GM23338 (cell line): ENCODE measurements at regions not wholly inside any gene's neighbourhood (a gene's known extent, or its start where the extent isn't known, plus 50 kb on each side); places are given as distances from the start of the nearest gene placed in this dataset.

Source experiments
- CREB1 ChIP-seq: fragments of 250-450 bp; sonication (Bioruptor Pico); IDR thresholded peaks from 2 replicates; pipeline ENCODE4 v1.5.0; 2020; ENCODE audit warnings: low read depth, mild to moderate bottlenecking, moderate library complexity
- ETS1 ChIP-seq: IDR thresholded peaks from 2 replicates; pipeline ENCODE4 v1.6.1; 2016; ENCODE audit warnings: antibody characterized with exemption
- EZH2 ChIP-seq: fragments of 200-600 bp; sonication (generic); IDR thresholded peaks from one replicate; pipeline ENCODE4 v1.8.0; 2017; ENCODE audit warnings: antibody characterized with exemption, mild to moderate bottlenecking, low read depth; ENCODE audit not compliant: unreplicated experiment
- EZH2phosphoT487 ChIP-seq: fragments of 200-600 bp; sonication (generic); IDR thresholded peaks from one replicate; pipeline ENCODE4 v1.8.1; 2018; ENCODE audit warnings: antibody characterized with exemption; ENCODE audit not compliant: unreplicated experiment
- POLR2AphosphoS5 ChIP-seq: IDR thresholded peaks from 2 replicates; pipeline ENCODE4 v1.6.1; 2016; ENCODE audit warnings: antibody characterized with exemption, low read depth
- STAT1 ChIP-seq: IDR thresholded peaks from one replicate; pipeline ENCODE4 v1.6.1; 2016; ENCODE audit warnings: antibody characterized with exemption; ENCODE audit not compliant: unreplicated experiment
- TF ChIP-seq, protein P1 (sequence below), 2 experiments: fragments of 200-600 bp in 1 of 2; sonication (generic) in 1 of 2; conservative IDR thresholded peaks; 2 replicates each; pipeline versions ENCODE4 v1.5.1 to v1.6.1; 2016 to 2017; ENCODE audit warnings: antibody characterized with exemption in 2 of 2, low read depth in 2 of 2, mild to moderate bottlenecking in 2 of 2, moderate library complexity in 1 of 2
- TF ChIP-seq, protein P2 (sequence below): IDR thresholded peaks from one replicate; pipeline ENCODE4 v1.6.1; 2018; ENCODE audit warnings: antibody characterized with exemption; ENCODE audit not compliant: unreplicated experiment

GRCh38 chr6:25174678-25175077, 104.5 kb upstream of the CARMIL1 start:
- TF ChIP-seq, protein P1, sequence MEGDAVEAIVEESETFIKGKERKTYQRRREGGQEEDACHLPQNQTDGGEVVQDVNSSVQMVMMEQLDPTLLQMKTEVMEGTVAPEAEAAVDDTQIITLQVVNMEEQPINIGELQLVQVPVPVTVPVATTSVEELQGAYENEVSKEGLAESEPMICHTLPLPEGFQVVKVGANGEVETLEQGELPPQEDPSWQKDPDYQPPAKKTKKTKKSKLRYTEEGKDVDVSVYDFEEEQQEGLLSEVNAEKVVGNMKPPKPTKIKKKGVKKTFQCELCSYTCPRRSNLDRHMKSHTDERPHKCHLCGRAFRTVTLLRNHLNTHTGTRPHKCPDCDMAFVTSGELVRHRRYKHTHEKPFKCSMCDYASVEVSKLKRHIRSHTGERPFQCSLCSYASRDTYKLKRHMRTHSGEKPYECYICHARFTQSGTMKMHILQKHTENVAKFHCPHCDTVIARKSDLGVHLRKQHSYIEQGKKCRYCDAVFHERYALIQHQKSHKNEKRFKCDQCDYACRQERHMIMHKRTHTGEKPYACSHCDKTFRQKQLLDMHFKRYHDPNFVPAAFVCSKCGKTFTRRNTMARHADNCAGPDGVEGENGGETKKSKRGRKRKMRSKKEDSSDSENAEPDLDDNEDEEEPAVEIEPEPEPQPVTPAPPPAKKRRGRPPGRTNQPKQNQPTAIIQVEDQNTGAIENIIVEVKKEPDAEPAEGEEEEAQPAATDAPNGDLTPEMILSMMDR (conservative IDR thresholded peaks at IDR 0.05; ENCODE audit: low read depth in 2 of 2) = no peak
- no peak for TF ChIP-seq EZH2
- no peak for TF ChIP-seq POLR2AphosphoS5
- no peak for TF ChIP-seq ETS1
- TF ChIP-seq, protein P2, sequence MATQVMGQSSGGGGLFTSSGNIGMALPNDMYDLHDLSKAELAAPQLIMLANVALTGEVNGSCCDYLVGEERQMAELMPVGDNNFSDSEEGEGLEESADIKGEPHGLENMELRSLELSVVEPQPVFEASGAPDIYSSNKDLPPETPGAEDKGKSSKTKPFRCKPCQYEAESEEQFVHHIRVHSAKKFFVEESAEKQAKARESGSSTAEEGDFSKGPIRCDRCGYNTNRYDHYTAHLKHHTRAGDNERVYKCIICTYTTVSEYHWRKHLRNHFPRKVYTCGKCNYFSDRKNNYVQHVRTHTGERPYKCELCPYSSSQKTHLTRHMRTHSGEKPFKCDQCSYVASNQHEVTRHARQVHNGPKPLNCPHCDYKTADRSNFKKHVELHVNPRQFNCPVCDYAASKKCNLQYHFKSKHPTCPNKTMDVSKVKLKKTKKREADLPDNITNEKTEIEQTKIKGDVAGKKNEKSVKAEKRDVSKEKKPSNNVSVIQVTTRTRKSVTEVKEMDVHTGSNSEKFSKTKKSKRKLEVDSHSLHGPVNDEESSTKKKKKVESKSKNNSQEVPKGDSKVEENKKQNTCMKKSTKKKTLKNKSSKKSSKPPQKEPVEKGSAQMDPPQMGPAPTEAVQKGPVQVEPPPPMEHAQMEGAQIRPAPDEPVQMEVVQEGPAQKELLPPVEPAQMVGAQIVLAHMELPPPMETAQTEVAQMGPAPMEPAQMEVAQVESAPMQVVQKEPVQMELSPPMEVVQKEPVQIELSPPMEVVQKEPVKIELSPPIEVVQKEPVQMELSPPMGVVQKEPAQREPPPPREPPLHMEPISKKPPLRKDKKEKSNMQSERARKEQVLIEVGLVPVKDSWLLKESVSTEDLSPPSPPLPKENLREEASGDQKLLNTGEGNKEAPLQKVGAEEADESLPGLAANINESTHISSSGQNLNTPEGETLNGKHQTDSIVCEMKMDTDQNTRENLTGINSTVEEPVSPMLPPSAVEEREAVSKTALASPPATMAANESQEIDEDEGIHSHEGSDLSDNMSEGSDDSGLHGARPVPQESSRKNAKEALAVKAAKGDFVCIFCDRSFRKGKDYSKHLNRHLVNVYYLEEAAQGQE = no peak
- TF ChIP-seq STAT1 = no peak
- TF ChIP-seq EZH2phosphoT487 = no peak
- TF ChIP-seq CREB1 = no peak
